HG03025 (cell line): ENCODE measurements at regions not wholly inside any gene's neighbourhood (a gene's known extent, or its start where the extent isn't known, plus 50 kb on each side); places are given as distances from the start of the nearest gene placed in this dataset.

Experiments
- ATAC-seq: cut with Tn5 transposase; IDR thresholded peaks from one replicate; pipeline ENCODE4 v1.9.1; 2021; ENCODE audit warnings: mild to moderate bottlenecking, moderate library complexity; ENCODE audit not compliant: unreplicated experiment, low FRiP score

DNA sequence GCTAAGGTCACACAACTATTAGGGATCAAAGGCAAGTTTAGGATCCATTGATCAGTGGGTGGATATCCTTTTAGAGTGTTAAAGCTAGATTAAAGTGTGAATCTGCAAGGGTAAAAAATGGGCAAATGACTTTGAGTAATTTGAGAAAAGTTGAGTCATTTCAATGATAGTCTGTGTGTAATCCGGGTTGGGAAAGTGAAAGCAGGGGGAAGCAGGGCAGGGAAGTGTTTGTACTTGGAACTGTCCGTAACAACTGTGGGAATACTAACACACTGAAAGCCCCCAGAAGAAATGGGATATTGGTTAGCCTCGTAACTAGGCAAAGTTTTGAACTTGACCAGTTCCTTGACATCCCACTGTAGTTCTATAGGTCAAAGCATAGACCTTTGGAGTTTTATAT lies 187.2 kb upstream of the SLITRK3 start:
- no peak for ATAC-seq

DNA sequence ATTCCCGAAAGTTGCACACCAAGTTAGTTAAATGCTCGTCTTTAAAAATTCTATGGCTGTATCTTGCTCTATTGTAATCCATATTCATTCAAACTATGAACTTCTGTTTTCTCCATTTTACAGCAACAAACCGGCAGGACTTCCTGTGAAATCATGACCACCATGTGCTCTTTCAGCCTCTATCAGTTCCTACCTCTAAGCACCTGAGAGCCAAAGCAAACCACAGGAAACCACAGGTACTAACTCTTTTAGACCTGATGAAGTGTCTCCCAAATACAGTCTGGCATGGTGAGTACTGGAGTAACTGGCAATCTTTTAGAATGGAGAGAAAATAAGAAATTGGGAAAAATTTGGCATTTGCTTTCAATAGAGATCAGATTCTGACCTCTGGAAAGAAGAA lies 186.5 kb upstream of the SLITRK3 start:
- ATAC-seq = no peak

DNA sequence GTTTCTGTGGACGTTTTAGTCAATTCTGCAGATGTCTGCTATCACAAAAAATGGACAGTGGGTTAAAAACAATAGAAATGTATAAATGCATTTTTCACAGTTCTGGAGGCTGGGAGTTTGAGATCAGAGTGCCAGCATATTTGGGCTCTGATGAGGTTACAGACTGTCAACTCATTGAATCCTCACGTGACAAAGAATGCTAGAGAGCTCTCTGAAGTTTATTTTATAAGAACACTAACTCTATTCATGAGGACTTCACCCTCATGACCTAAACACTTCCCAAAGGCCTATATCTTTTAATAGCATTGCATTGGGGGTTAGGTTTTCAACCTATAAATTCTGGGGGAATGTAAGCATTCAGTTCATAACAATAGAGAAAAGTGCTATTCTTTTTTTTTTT lies 182.6 kb upstream of the SLITRK3 start:
- ATAC-seq = no peak

DNA sequence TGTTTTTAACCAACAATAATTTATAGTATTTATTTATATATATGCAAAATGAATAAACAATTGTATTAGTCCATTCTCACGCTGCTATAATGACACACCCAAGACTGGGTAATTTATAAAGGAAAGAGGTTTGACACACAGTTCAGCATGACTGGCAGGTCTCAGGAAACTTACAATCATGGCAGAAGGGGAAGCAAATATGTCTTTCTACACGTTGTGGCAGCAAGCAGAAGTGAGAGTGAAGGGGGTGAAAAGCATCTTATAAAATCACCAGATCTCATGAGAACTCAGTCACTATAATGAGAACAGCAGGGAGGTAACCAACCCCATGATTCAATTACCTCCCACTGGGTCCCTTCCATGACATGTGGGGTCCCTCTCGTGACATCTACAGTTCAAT lies 162.8 kb upstream of the SLITRK3 start:
- no peak for ATAC-seq

DNA sequence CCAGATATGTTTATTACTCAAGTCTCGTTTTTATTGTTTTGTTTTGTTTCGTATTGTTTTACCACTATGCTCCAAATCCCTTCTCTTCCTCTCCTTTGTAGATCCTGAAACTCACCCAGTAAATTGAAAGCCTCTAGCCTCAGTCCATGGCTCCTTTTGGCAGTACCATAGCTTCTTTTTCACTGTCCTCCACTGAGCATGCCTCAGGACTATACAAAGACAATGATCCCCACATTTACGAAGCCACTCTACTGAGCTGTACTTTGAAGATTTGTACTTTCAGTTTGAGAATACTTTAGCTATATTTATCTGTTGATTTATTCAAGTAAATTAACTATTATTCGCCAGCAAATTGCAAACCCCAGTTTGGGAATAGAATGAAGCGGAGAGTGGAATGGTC lies 159.1 kb upstream of the SLITRK3 start:
- no peak for ATAC-seq

DNA sequence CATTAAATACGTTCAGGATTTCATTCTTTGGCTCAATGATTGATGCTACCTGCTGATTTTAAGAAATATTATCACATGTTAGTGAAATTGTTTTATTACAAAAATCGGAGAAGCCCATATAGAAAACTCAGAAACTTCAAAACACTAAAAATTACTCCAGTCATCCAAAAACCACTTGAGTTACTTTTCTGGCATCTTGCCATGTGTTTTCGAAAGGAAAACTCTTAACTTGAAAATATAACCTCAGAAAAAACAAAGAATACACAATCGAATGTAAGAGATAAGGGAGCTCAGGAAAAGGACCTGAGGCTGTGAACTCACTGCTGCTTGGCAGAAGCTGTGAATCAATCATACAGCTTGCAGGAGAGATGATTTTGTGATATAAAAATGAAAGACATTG lies 151.3 kb upstream of the SLITRK3 start:
- no peak for ATAC-seq

DNA sequence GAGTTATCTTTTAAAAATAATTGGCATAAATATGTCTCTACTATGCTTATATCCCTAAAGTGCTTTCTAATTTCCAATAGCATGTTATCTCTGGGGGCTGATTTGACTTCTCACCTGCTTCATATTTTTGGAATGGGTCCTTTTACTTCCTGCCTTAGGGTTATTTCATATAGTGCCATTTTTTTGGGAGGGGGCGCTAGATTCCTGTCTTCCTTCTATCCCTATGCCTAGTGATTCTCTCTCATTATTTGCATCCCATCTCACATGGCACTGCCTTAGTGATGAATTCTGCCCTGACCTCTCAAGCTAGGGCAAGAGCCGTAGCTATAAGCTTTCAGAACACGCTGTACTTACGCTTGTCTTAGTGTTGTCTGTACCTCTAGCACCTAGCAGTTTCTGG lies 150.3 kb upstream of the SLITRK3 start:
- ATAC-seq = no peak

DNA sequence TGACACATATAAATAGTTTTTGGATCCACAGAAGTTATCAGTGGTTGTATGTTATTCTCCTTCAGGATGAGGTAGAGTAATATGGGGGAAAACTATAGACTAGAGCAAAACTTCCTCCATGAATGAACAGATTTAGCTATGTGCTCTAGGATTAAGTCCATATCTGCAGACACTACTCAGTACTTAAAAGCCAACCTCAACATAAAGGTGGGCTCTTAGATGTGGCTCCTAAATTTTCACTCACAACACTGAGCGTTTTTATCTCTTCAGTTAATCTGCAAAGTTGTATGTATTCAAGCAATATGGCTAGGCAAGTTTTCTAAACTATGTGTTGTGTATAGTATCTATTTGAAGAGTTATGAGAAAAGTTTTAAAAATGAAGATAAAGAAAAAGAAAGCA lies 147.0 kb upstream of the SLITRK3 start:
- ATAC-seq = no peak

DNA sequence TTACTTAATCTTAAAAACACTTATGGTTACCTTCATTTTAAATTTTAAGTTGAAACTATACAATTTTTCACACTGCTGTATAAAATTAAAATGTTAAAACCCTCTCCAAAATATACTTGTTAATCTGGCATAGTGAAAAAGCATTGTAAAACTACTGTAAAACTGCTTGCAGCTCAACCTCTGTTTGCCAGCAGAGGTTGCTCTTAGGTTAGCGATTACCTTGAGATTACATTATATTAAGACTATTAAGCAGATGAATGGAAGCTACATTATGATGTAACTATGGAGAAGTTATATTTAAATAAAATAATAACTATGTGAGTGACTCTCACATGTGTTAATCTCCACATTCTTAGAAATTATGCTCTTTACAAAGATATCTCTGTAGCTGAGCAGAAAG lies 143.6 kb upstream of the SLITRK3 start:
- ATAC-seq = no peak

DNA sequence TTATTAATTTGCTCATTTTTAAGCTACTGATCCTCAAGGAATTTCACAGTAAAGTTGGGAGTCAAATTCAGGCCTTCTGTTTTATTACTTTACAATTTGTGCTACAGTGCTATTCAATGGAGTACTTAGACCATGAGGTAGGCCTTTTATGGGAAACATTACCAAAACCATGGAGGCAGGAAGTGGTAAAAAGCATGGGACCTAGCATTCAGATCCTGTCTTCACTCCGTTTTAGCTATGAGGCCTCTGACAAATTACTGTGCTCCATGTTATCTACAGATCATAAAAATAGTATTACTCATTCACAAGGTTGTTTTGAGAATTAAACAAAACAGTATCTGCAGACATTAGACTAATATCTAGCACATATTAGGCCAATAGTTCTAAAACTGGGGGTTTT lies 140.6 kb upstream of the SLITRK3 start:
- no peak for ATAC-seq
